Fibroblast of lung (primary cell): ENCODE measurements at regions not wholly inside any gene's neighbourhood (a gene's known extent, or its start where the extent isn't known, plus 50 kb on each side); places are given as distances from the start of the nearest gene placed in this dataset.

Experiments
- DNase-seq, 2 donors: peaks; one replicate each; pipeline versions ENCODE4 v3.0.0 to v3.0.0-alpha.2; 2010; ENCODE audit warnings: low read depth in 2 of 2
- H2AFZ ChIP-seq: 2 replicates; pipeline ENCODE4 v1.5.1; 2012; ENCODE audit warnings: low read length, control low read depth, inconsistent platforms
- H3K27ac ChIP-seq: 2 replicates; pipeline ENCODE4 v1.5.1; 2011; ENCODE audit warnings: low read length, control low read depth; ENCODE audit not compliant: insufficient read depth
- H3K27me3 ChIP-seq: 2 replicates; pipeline ENCODE4 v1.5.1; 2011; ENCODE audit warnings: mild to moderate bottlenecking, low read length; ENCODE audit not compliant: control insufficient read depth, insufficient read depth
- H3K36me3 ChIP-seq: 2 replicates; pipeline ENCODE4 v1.5.1; 2011; ENCODE audit warnings: low read length; ENCODE audit not compliant: control insufficient read depth, insufficient read depth
- H3K4me1 ChIP-seq: 2 replicates; pipeline ENCODE4 v1.5.1; 2011; ENCODE audit warnings: low read length; ENCODE audit not compliant: control insufficient read depth, insufficient read depth; ENCODE audit errors: extremely low read depth
- H3K4me2 ChIP-seq: 2 replicates; pipeline ENCODE4 v1.5.1; 2011; ENCODE audit warnings: low read length, control low read depth; ENCODE audit not compliant: insufficient read depth; ENCODE audit errors: extremely low read depth
- H3K4me3 ChIP-seq, 4 experiments: fragments of 200-600 bp in 1 of 4; sonication (generic) in 1 of 4; replicated peaks in 1 of 4; 2 replicates each; pipeline ENCODE4 v1.5.1; 2011 to 2016; ENCODE audit warnings: low read length in 4 of 4, low read depth in 3 of 4, mild to moderate bottlenecking in 3 of 4, control low read depth in 2 of 4, inconsistent platforms in 1 of 4, mixed read lengths in 1 of 4; ENCODE audit not compliant: insufficient read depth in 1 of 4; ENCODE audit errors: control extremely low read depth in 1 of 4
- H3K79me2 ChIP-seq: 2 replicates; pipeline ENCODE4 v1.5.1; 2012; ENCODE audit warnings: mild to moderate bottlenecking, low read length, inconsistent platforms; ENCODE audit not compliant: control insufficient read depth, insufficient read depth
- H3K9ac ChIP-seq: 2 replicates; pipeline ENCODE4 v1.5.1; 2011; ENCODE audit warnings: mild to moderate bottlenecking, low read length, control low read depth; ENCODE audit not compliant: insufficient read depth
- H3K9me3 ChIP-seq: 2 replicates; pipeline ENCODE4 v1.5.1; 2012; ENCODE audit warnings: low read depth, low read length; ENCODE audit not compliant: control insufficient read depth, insufficient read depth
- H4K20me1 ChIP-seq: 2 replicates; pipeline ENCODE4 v1.5.1; 2011; ENCODE audit warnings: low read length; ENCODE audit not compliant: control insufficient read depth, insufficient read depth; ENCODE audit errors: extremely low read depth
- CTCF ChIP-seq, 2 donors: IDR thresholded peaks in 1 of 2; conservative IDR thresholded peaks in 1 of 2; 1 replicate in 1 of 2; 2 replicates in 1 of 2; pipeline ENCODE4 v1.5.1; 2011 to 2012; ENCODE audit warnings: low read length in 2 of 2, control low read depth in 1 of 2, inconsistent platforms in 1 of 2, low read depth in 1 of 2, mild to moderate bottlenecking in 1 of 2
- EZH2 ChIP-seq: IDR thresholded peaks from 2 replicates; pipeline ENCODE4 v1.5.1; 2012; ENCODE audit warnings: low read length, control low read depth, mild to moderate bottlenecking; ENCODE audit errors: missing control alignments

DNA sequence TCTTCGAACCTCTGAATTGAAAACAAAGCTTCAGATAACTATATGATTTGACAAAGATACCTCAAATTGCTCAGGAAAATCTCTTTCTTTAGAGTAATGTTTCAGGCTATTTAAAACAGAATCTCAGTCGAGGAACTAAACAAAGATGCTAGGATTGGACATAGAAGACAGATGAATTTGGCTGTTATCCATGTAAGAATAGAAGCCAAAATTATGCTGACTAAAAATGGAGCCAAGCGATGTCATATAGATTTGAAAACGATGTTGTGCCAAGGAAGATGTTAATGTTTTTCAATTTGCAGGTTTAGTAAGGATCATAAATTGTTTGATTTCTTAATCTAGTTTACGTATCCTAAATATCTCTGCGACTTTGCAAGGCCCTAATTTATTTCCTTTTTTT lies 295.9 kb downstream of the FOXG1 start:
- no peak overlapping the region for H2AFZ ChIP-seq
- no peak overlapping the region for H3K4me3 ChIP-seq
- H4K20me1 ChIP-seq: no peaks in the 10 kb centered on the region
- H3K4me2 ChIP-seq: no peak overlapping the region
- no peak overlapping the region for H3K9ac ChIP-seq
- TF ChIP-seq CTCF (conservative IDR thresholded peaks at IDR 0.05 in 1 of 2, IDR thresholded peaks at IDR 0.05 in 1 of 2; ENCODE audit: low read depth in 1 of 2, low read length in 2 of 2) (no peak), EZH2 (no peak)
- no peak for DNase-seq
- H3K4me1 ChIP-seq: no peaks in the 10 kb centered on the region
- H3K9me3 ChIP-seq: no peaks in the 10 kb centered on the region
- H3K27ac ChIP-seq: no peak overlapping the region
- H3K27me3 ChIP-seq: no peaks in the 10 kb centered on the region
- H3K36me3 ChIP-seq: no peaks in the 10 kb centered on the region
- H3K79me2 ChIP-seq: no peaks in the 10 kb centered on the region

GRCh38 chr14:29062976-29063375 lies 296.4 kb downstream of the FOXG1 start:
- Histone ChIP-seq H3K27me3 (no peaks in the 10 kb centered on the region), H3K9ac (no peak overlapping the region), H2AFZ (no peak overlapping the region), H3K27ac (no peak overlapping the region), H3K4me1 (no peaks in the 10 kb centered on the region), H3K9me3 (no peaks in the 10 kb centered on the region), H3K36me3 (no peaks in the 10 kb centered on the region), H3K79me2 (no peaks in the 10 kb centered on the region), H3K4me2 (no peak overlapping the region), H3K4me3 (no peak overlapping the region), H4K20me1 (no peaks in the 10 kb centered on the region)
- TF ChIP-seq CTCF (conservative IDR thresholded peaks at IDR 0.05 in 1 of 2, IDR thresholded peaks at IDR 0.05 in 1 of 2; ENCODE audit: low read depth in 1 of 2, low read length in 2 of 2): no peak
- TF ChIP-seq EZH2: no peak
- DNase-seq: no peak

- no peak overlapping the region for H3K4me3 ChIP-seq
- no peaks in the 10 kb centered on the region for H3K79me2 ChIP-seq
- H3K9me3 ChIP-seq: no peaks in the 10 kb centered on the region
- no peaks in the 10 kb centered on the region for H3K4me1 ChIP-seq
- no peak overlapping the region for H3K9ac ChIP-seq
- H3K27ac ChIP-seq: no peak overlapping the region
- no peak overlapping the region for H3K4me2 ChIP-seq
- no peaks in the 10 kb centered on the region for H3K36me3 ChIP-seq
- H3K27me3 ChIP-seq: no peaks in the 10 kb centered on the region
- no peak overlapping the region for H2AFZ ChIP-seq
- TF ChIP-seq CTCF (conservative IDR thresholded peaks at IDR 0.05 in 1 of 2, IDR thresholded peaks at IDR 0.05 in 1 of 2; ENCODE audit: low read depth in 1 of 2, low read length in 2 of 2) (no peak), EZH2 (no peak)
- H4K20me1 ChIP-seq: no peaks in the 10 kb centered on the region
- no peak for DNase-seq
Observed at GRCh38 chr14:29064305-29064900, 297.8 kb downstream of the FOXG1 start.
